H9 (cell line): ENCODE measurements at regions not wholly inside any gene's neighbourhood (a gene's known extent, or its start where the extent isn't known, plus 50 kb on each side); places are given as distances from the start of the nearest gene placed in this dataset.
"Not testable (repeated sequence)": the region's sequence is repeated elsewhere in the genome, so short reads cannot be mapped to it uniquely, and the experiment has no call there.

Experiments
- DNase-seq: peaks from one replicate; pipeline ENCODE4 v3.0.0-alpha.2; 2017
- H2AFZ ChIP-seq: one replicate; pipeline ENCODE4 v1.6.1; 2013; ENCODE audit warnings: mild to moderate bottlenecking, low read length, control low read depth, moderate library complexity
- H2AK5ac ChIP-seq: 2 replicates; pipeline ENCODE4 v1.6.1; 2013; ENCODE audit warnings: low read length, control low read depth, mixed read lengths; ENCODE audit not compliant: insufficient read length
- H2BK120ac ChIP-seq: one replicate; pipeline ENCODE4 v1.6.1; 2013; ENCODE audit warnings: low read depth, mild to moderate bottlenecking, low read length, control low read depth, inconsistent platforms; ENCODE audit not compliant: poor library complexity, severe bottlenecking
- H2BK12ac ChIP-seq: 2 replicates; pipeline ENCODE4 v1.6.1; 2013; ENCODE audit warnings: low read length, control low read depth, mixed read lengths, low read depth; ENCODE audit not compliant: insufficient read length
- H2BK15ac ChIP-seq: 2 replicates; pipeline ENCODE4 v1.6.1; 2013; ENCODE audit warnings: low read depth, low read length, control low read depth
- H2BK20ac ChIP-seq: one replicate; pipeline ENCODE4 v1.6.1; 2013; ENCODE audit warnings: low read depth, mild to moderate bottlenecking, low read length, control low read depth, inconsistent platforms; ENCODE audit not compliant: poor library complexity, severe bottlenecking
- H2BK5ac ChIP-seq: 2 replicates; pipeline ENCODE4 v1.6.1; 2013; ENCODE audit warnings: low read length, control low read depth, mixed read lengths; ENCODE audit not compliant: insufficient read length
- H3K14ac ChIP-seq: 2 replicates; pipeline ENCODE4 v1.6.1; 2013; ENCODE audit warnings: low read length, control low read depth; ENCODE audit not compliant: insufficient read depth
- H3K18ac ChIP-seq: 2 replicates; pipeline ENCODE4 v1.6.1; 2013; ENCODE audit warnings: low read depth, mild to moderate bottlenecking, mixed read lengths, low read length, control low read depth; ENCODE audit not compliant: insufficient read length
- H3K23ac ChIP-seq: 2 replicates; pipeline ENCODE4 v1.6.1; 2013; ENCODE audit warnings: low read length, control low read depth, mixed read lengths, low read depth; ENCODE audit not compliant: insufficient read length
- H3K23me2 ChIP-seq: 2 replicates; pipeline ENCODE4 v1.6.1; 2013; ENCODE audit warnings: low read depth, mild to moderate bottlenecking, mixed read lengths, low read length, control low read depth; ENCODE audit not compliant: insufficient read length, poor library complexity, severe bottlenecking
- H3K27ac ChIP-seq: 2 replicates; pipeline ENCODE4 v1.5.1; 2013; ENCODE audit warnings: low read length, control low read depth, mixed read lengths, low read depth; ENCODE audit not compliant: insufficient read length
- H3K27me3 ChIP-seq: 2 replicates; pipeline ENCODE4 v1.6.1; 2013; ENCODE audit warnings: low read length, control low read depth, inconsistent platforms; ENCODE audit not compliant: insufficient read depth
- H3K4ac ChIP-seq: 2 replicates; pipeline ENCODE4 v1.6.1; 2013; ENCODE audit warnings: low read depth, mild to moderate bottlenecking, control low read depth, inconsistent platforms, low read length, moderate library complexity
- H3K4me1 ChIP-seq: 2 replicates; pipeline ENCODE4 v1.6.1; 2013; ENCODE audit warnings: low read length, control low read depth, inconsistent platforms; ENCODE audit not compliant: insufficient read depth
- H3K4me2 ChIP-seq: 2 replicates; pipeline ENCODE4 v1.6.1; 2013; ENCODE audit warnings: low read length, control low read depth, mixed read lengths; ENCODE audit not compliant: insufficient read length, insufficient read depth
- H3K56ac ChIP-seq: 2 replicates; pipeline ENCODE4 v1.6.1; 2013; ENCODE audit warnings: low read depth, mild to moderate bottlenecking, mixed read lengths, low read length, control low read depth; ENCODE audit not compliant: insufficient read length
- H3K79me1 ChIP-seq: 2 replicates; pipeline ENCODE4 v1.6.1; 2013; ENCODE audit warnings: low read depth, mild to moderate bottlenecking, moderate library complexity, low read length, control low read depth, inconsistent platforms; ENCODE audit not compliant: insufficient read depth, poor library complexity, severe bottlenecking
- H3K79me2 ChIP-seq: 2 replicates; pipeline ENCODE4 v1.6.1; 2013; ENCODE audit warnings: low read length, control low read depth, inconsistent platforms; ENCODE audit not compliant: insufficient read depth
- H3K9ac ChIP-seq: 2 replicates; pipeline ENCODE4 v1.6.1; 2013; ENCODE audit warnings: low read length, control low read depth, mixed read lengths; ENCODE audit not compliant: insufficient read length; ENCODE audit errors: extremely low read depth
- H3K9me3 ChIP-seq: one replicate; pipeline ENCODE4 v1.6.1; 2013; ENCODE audit warnings: low read depth, low read length, inconsistent platforms; ENCODE audit not compliant: control insufficient read depth
- H3T11ph ChIP-seq: one replicate; pipeline ENCODE4 v1.6.1; 2013; ENCODE audit warnings: mild to moderate bottlenecking, low read length, control low read depth, inconsistent platforms
- H4K20me1 ChIP-seq: one replicate; pipeline ENCODE4 v1.6.1; 2013; ENCODE audit not compliant: control insufficient read depth, insufficient read length, insufficient read depth
- H4K5ac ChIP-seq: 2 replicates; pipeline ENCODE4 v1.6.1; 2013; ENCODE audit warnings: low read depth, mild to moderate bottlenecking, mixed read lengths, low read length, control low read depth; ENCODE audit not compliant: insufficient read length
- H4K8ac ChIP-seq: replicated peaks from 2 replicates; pipeline ENCODE4 v1.6.1; 2013; ENCODE audit warnings: low read length, control low read depth, mixed read lengths, low read depth; ENCODE audit not compliant: insufficient read length
- H4K91ac ChIP-seq: 2 replicates; pipeline ENCODE4 v1.6.1; 2013; ENCODE audit warnings: low read depth, mild to moderate bottlenecking, moderate library complexity, mixed read lengths, low read length, control low read depth; ENCODE audit not compliant: insufficient read length
- H3K27ac Mint-ChIP-seq, 3 experiments: 2 replicates in 2 of 3; 3 replicates in 1 of 3; pipeline ENCODE4 v1.8.0; 2020 to 2021; ENCODE audit warnings: mixed read lengths in 3 of 3, mild to moderate bottlenecking in 1 of 3, moderate library complexity in 1 of 3
- H3K27me3 Mint-ChIP-seq: 2 replicates; pipeline ENCODE4 v1.8.0; 2021; ENCODE audit warnings: low read depth, mild to moderate bottlenecking, moderate library complexity, mixed read lengths
- H3K36me3 Mint-ChIP-seq, 3 experiments: 2 replicates in 2 of 3; 3 replicates in 1 of 3; pipeline ENCODE4 v1.8.0; 2020 to 2021; ENCODE audit warnings: low read depth in 3 of 3, mixed read lengths in 3 of 3; ENCODE audit not compliant: insufficient read depth in 1 of 3
- H3K4me1 Mint-ChIP-seq, 2 experiments: 2 replicates each; pipeline ENCODE4 v1.8.0; 2020; ENCODE audit warnings: mixed read lengths in 2 of 2
- H3K4me3 Mint-ChIP-seq, 2 experiments: 2 replicates in 1 of 2; 3 replicates in 1 of 2; pipeline ENCODE4 v1.8.0; 2020 to 2021; ENCODE audit warnings: mild to moderate bottlenecking in 2 of 2, mixed read lengths in 2 of 2, moderate library complexity in 1 of 2
- H3K9me3 Mint-ChIP-seq, 2 experiments: 2 replicates in 1 of 2; 3 replicates in 1 of 2; pipeline ENCODE4 v1.8.0; 2020; ENCODE audit warnings: mild to moderate bottlenecking in 2 of 2, mixed read lengths in 2 of 2, moderate library complexity in 1 of 2
- CTCF ChIP-seq: fragments of 200-600 bp; sonication (generic); conservative IDR thresholded peaks from 3 replicates; pipeline ENCODE4 v1.8.0; 2021; ENCODE audit warnings: antibody characterized with exemption, mild to moderate bottlenecking
- WGBS: extraction: QIAGEN DNeasy Blood & Tissue Kit; methylation state at CpG from one replicate; pipeline ENCODE4 v1.1.7; 2013; ENCODE audit warnings: missing lambda C conversion rate, low lambda C conversion rate, mixed read lengths; ENCODE audit not compliant: insufficient read length; ENCODE audit errors: extremely low coverage; 5-methylcytosine and 5-hydroxymethylcytosine counted together

DNA sequence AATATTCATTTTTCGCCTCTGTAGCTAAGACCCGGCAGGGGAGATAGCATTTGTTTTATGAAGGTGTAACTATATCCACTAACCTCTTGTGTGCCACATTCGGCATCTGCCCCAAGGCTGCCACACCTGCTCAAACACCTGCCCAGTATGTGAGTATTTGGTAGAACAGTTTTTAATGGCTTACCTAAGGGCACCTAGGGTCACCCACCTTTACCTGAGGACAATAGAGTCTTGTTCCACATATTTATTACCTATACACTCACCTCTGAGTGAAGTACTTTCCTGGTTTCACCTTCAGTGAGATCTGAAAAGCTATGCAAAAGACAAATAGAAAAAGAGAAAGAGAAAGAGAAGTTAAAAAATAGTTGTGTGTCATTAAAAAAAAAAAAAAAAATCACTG, 68.0 kb upstream of the PIP5K1B start:
- Histone ChIP-seq H4K5ac (no peak overlapping the region), H2BK12ac (no peak overlapping the region), H3K4me2 (no peak overlapping the region), H4K8ac (no peak overlapping the region), H2AK5ac (no peak overlapping the region), H2BK15ac (no peak overlapping the region), H3K23ac (no peak overlapping the region), H3T11ph (no peak overlapping the region), H3K14ac (no peak overlapping the region), H4K91ac (no peak overlapping the region), H3K27me3 (no peaks in the 10 kb centered on the region), H3K27ac (no peak overlapping the region), H3K4me1 (no peaks in the 10 kb centered on the region), H3K9ac (no peak overlapping the region), H2BK20ac (no peak overlapping the region), H2BK120ac (no peak overlapping the region), H3K23me2 (no peaks in the 10 kb centered on the region), H2AFZ (no peak overlapping the region), H3K79me2 (no peaks in the 10 kb centered on the region), H3K18ac (no peak overlapping the region), H2BK5ac (no peak overlapping the region), H3K4ac (no peak overlapping the region), H3K79me1 (no peaks in the 10 kb centered on the region), H4K20me1 (no peaks in the 10 kb centered on the region), H3K9me3 (no peaks in the 10 kb centered on the region), H3K56ac (no peak overlapping the region)
- no peak overlapping the region for H3K4me3 Mint-ChIP-seq
- H3K36me3 Mint-ChIP-seq, result no peaks in the 10 kb centered on the region
- no peak for DNase-seq
- H3K27me3 Mint-ChIP-seq, result no peaks in the 10 kb centered on the region; the same call in none of the 2 replicates
- no peak overlapping the region for H3K27ac Mint-ChIP-seq
- H3K4me1 Mint-ChIP-seq, result no peaks in the 10 kb centered on the region
- no peak for TF ChIP-seq CTCF
- no peaks in the 10 kb centered on the region; a peak in 1 of 5 replicates for H3K9me3 Mint-ChIP-seq
- no CpG with 5 or more reads among the region's 3 CpGs for WGBS

- not testable (repeated sequence) for DNase-seq, H4K8ac ChIP-seq, H2BK5ac ChIP-seq, H3K14ac ChIP-seq, H4K20me1 ChIP-seq, H2AFZ ChIP-seq, H3K4me2 ChIP-seq, H2BK20ac ChIP-seq, H3K4me1 ChIP-seq, H3K27ac ChIP-seq, H3K27me3 Mint-ChIP-seq, H3K79me1 ChIP-seq, H3T11ph ChIP-seq, H3K36me3 Mint-ChIP-seq, H3K56ac ChIP-seq, H3K23ac ChIP-seq, H2AK5ac ChIP-seq, H2BK15ac ChIP-seq, H3K4ac ChIP-seq, H3K27me3 ChIP-seq, H4K91ac ChIP-seq, H3K9me3 ChIP-seq, H4K5ac ChIP-seq, H2BK12ac ChIP-seq, H3K9me3 Mint-ChIP-seq, H3K4me1 Mint-ChIP-seq, H2BK120ac ChIP-seq, H3K27ac Mint-ChIP-seq, H3K4me3 Mint-ChIP-seq, H3K79me2 ChIP-seq, H3K23me2 ChIP-seq, H3K9ac ChIP-seq, H3K18ac ChIP-seq
- no CpG with 5 or more reads among the region's 7 CpGs for WGBS
Measured at GRCh38 chr9:68639261-68639660, 65.8 kb upstream of the PIP5K1B start.
